Retina (tissue), 1 donor: ENCODE measurements at regions not wholly inside any gene's neighbourhood (a gene's known extent, or its start where the extent isn't known, plus 50 kb on each side); places are given as distances from the start of the nearest gene placed in this dataset.
"Not testable (repeated sequence)": the region's sequence is repeated elsewhere in the genome, so short reads cannot be mapped to it uniquely, and the experiment has no call there.

Experiments
- DNase-seq: peaks from one replicate; pipeline ENCODE4 v3.0.0-alpha.2; 2016

GRCh38 chr7:51589111-51589510, 272.5 kb upstream of the COBL start:
- DNase-seq: no peak

- DNase-seq: no peak
Observed at GRCh38 chr7:51587604-51588003, 271.0 kb upstream of the COBL start.

GRCh38 chr7:51577390-51577789, 260.8 kb upstream of the COBL start:
- no peak for DNase-seq

GRCh38 chr7:51569581-51569980, 253.0 kb upstream of the COBL start:
- no peak for DNase-seq

GRCh38 chr7:51569176-51569575, 252.6 kb upstream of the COBL start:
- no peak for DNase-seq

GRCh38 chr7:51551070-51551469, 234.5 kb upstream of the COBL start:
- DNase-seq: no peak

- no peak for DNase-seq
Observed at GRCh38 chr7:51545131-51545530, 228.5 kb upstream of the COBL start.

- DNase-seq: no peak
Observed at GRCh38 chr7:51543801-51544553, 227.4 kb upstream of the COBL start.

- not testable (repeated sequence) for DNase-seq
Observed at GRCh38 chr7:51540906-51541305, 224.3 kb upstream of the COBL start.

- no peak for DNase-seq
Observed at GRCh38 chr7:51539840-51540239, 223.2 kb upstream of the COBL start.

- no peak for DNase-seq
Observed at GRCh38 chr7:51528172-51528571, 211.6 kb upstream of the COBL start.

- no peak for DNase-seq
Observed at GRCh38 chr7:51521694-51522312, 205.2 kb upstream of the COBL start.

- DNase-seq: no peak
Observed at GRCh38 chr7:51521054-51521453, 204.4 kb upstream of the COBL start.

- no peak for DNase-seq
Observed at GRCh38 chr7:51518646-51519045, 202.0 kb upstream of the COBL start.

GRCh38 chr7:51517187-51517586, 200.6 kb upstream of the COBL start:
- no peak for DNase-seq

GRCh38 chr7:51501620-51502019, 185.0 kb upstream of the COBL start:
- DNase-seq: no peak

- DNase-seq: no peak
Observed at GRCh38 chr7:51482976-51483375, 166.4 kb upstream of the COBL start.

- no peak for DNase-seq
Observed at GRCh38 chr7:51481421-51481820, 164.8 kb upstream of the COBL start.

GRCh38 chr7:51477819-51478218, 161.2 kb upstream of the COBL start:
- no peak for DNase-seq

- DNase-seq: no peak
Observed at GRCh38 chr7:51477323-51477722, 160.7 kb upstream of the COBL start.

- DNase-seq: peak; percentile 46
Observed at GRCh38 chr7:51476026-51476425, 159.4 kb upstream of the COBL start.

GRCh38 chr7:51472873-51473272, 156.3 kb upstream of the COBL start:
- no peak for DNase-seq

- peak; percentile 71 for DNase-seq
Observed at GRCh38 chr7:51471981-51472296, 155.3 kb upstream of the COBL start.

- peak; percentile 88 for DNase-seq
Observed at GRCh38 chr7:51471210-51471980, 154.8 kb upstream of the COBL start.
